Astrocyte (in vitro differentiated cells and primary cell): ENCODE measurements at regions not wholly inside any gene's neighbourhood (a gene's known extent, or its start where the extent isn't known, plus 50 kb on each side); places are given as distances from the start of the nearest gene placed in this dataset.

Experiments used
- DNase-seq: peaks from one replicate; pipeline ENCODE4 v3.0.0-alpha.2; 2010; ENCODE audit warnings: low read depth
- FAIRE-seq: peaks from 2 replicates; lab custom pipeline; 2011; peaks lifted over from hg19 to GRCh38; lab: Jason Lieb, UNC
- H2AFZ ChIP-seq: 2 replicates; pipeline ENCODE4 v1.6.0; 2012; ENCODE audit warnings: low read depth, low read length, inconsistent platforms
- H3K27ac ChIP-seq: 2 replicates; pipeline ENCODE4 v1.5.1; 2011; ENCODE audit warnings: low read depth, low read length, inconsistent platforms
- H3K27me3 ChIP-seq: 2 replicates; pipeline ENCODE4 v1.6.0; 2011; ENCODE audit warnings: low read length, inconsistent platforms; ENCODE audit not compliant: insufficient read depth
- H3K36me3 ChIP-seq: 2 replicates; pipeline ENCODE4 v1.5.1; 2011; ENCODE audit warnings: low read length, inconsistent platforms; ENCODE audit not compliant: insufficient read depth
- H3K4me1 ChIP-seq: 2 replicates; pipeline ENCODE4 v1.5.1; 2011; ENCODE audit warnings: low read length, inconsistent platforms; ENCODE audit not compliant: insufficient read depth
- H3K4me2 ChIP-seq: 2 replicates; pipeline ENCODE4 v1.6.0; 2012; ENCODE audit warnings: low read length, inconsistent platforms
- H3K4me3 ChIP-seq: 2 replicates; pipeline ENCODE4 v1.5.1; 2011; ENCODE audit warnings: low read depth, mild to moderate bottlenecking, low read length, inconsistent platforms; ENCODE audit not compliant: insufficient read depth
- H3K79me2 ChIP-seq: 2 replicates; pipeline ENCODE4 v1.6.0; 2012; ENCODE audit warnings: mild to moderate bottlenecking, low read length, inconsistent platforms; ENCODE audit not compliant: insufficient read depth
- H3K9ac ChIP-seq: 2 replicates; pipeline ENCODE4 v1.6.0; 2012; ENCODE audit warnings: mild to moderate bottlenecking, low read length, inconsistent platforms
- H3K9me3 ChIP-seq: 2 replicates; pipeline ENCODE4 v1.5.1; 2012; ENCODE audit warnings: low read depth, mild to moderate bottlenecking, low read length, inconsistent platforms; ENCODE audit not compliant: insufficient read depth
- H4K20me1 ChIP-seq: 2 replicates; pipeline ENCODE4 v1.6.0; 2012; ENCODE audit warnings: low read length, inconsistent platforms; ENCODE audit not compliant: insufficient read depth
- H3K27ac Mint-ChIP-seq: one replicate; pipeline ENCODE4 v1.8.0; 2021; ENCODE audit warnings: mild to moderate bottlenecking, mixed read lengths; ENCODE audit not compliant: unreplicated experiment
- H3K27me3 Mint-ChIP-seq: one replicate; pipeline ENCODE4 v1.8.0; 2021; ENCODE audit warnings: low read depth, mixed read lengths; ENCODE audit not compliant: unreplicated experiment
- H3K36me3 Mint-ChIP-seq: one replicate; pipeline ENCODE4 v1.8.0; 2021; ENCODE audit warnings: low read depth, mixed read lengths; ENCODE audit not compliant: unreplicated experiment
- H3K4me1 Mint-ChIP-seq: one replicate; pipeline ENCODE4 v1.8.0; 2021; ENCODE audit warnings: low read depth, mixed read lengths; ENCODE audit not compliant: unreplicated experiment
- H3K4me3 Mint-ChIP-seq: one replicate; pipeline ENCODE4 v1.8.0; 2021; ENCODE audit warnings: mild to moderate bottlenecking, moderate library complexity, mixed read lengths; ENCODE audit not compliant: unreplicated experiment
- H3K9me3 Mint-ChIP-seq: one replicate; pipeline ENCODE4 v1.8.0; 2021; ENCODE audit warnings: mild to moderate bottlenecking, mixed read lengths; ENCODE audit not compliant: unreplicated experiment
- CTCF ChIP-seq: IDR thresholded peaks from 2 replicates; pipeline ENCODE4 v1.5.1; 2011; ENCODE audit warnings: low read depth, mild to moderate bottlenecking, inconsistent platforms, low read length, moderate library complexity; ENCODE audit not compliant: insufficient read depth
- EZH2 ChIP-seq: IDR thresholded peaks from 2 replicates; pipeline ENCODE4 v1.6.1; 2012; ENCODE audit warnings: mild to moderate bottlenecking, low read length, inconsistent platforms; ENCODE audit not compliant: insufficient read depth

GRCh38 chr5:7074176-7074575 lies 321.8 kb upstream of the ADCY2 start:
- Mint-ChIP-seq H3K9me3 (no peaks in the 10 kb centered on the region), H3K27ac (no peak overlapping the region), H3K27me3 (peaks cover 3% of the 10 kb centered on the region), H3K4me1 (no peaks in the 10 kb centered on the region), H3K4me3 (no peak overlapping the region), H3K36me3 (no peaks in the 10 kb centered on the region)
- no peak for TF ChIP-seq EZH2
- no peak for TF ChIP-seq CTCF
- no peak overlapping the region for H3K9ac ChIP-seq
- DNase-seq = no peak
- H3K27ac ChIP-seq = no peak overlapping the region
- H3K4me1 ChIP-seq = no peaks in the 10 kb centered on the region
- peaks cover 3% of the 10 kb centered on the region for H3K9me3 ChIP-seq
- H3K4me3 ChIP-seq = no peak overlapping the region
- no peak overlapping the region for H3K4me2 ChIP-seq
- no peaks in the 10 kb centered on the region for H4K20me1 ChIP-seq
- FAIRE-seq = no peak
- no peak overlapping the region for H2AFZ ChIP-seq
- no peaks in the 10 kb centered on the region for H3K79me2 ChIP-seq
- no peaks in the 10 kb centered on the region for H3K27me3 ChIP-seq
- H3K36me3 ChIP-seq = no peaks in the 10 kb centered on the region

- Mint-ChIP-seq H3K4me3 (no peak overlapping the region), H3K27ac (no peak overlapping the region), H3K27me3 (peaks cover 3% of the 10 kb centered on the region), H3K9me3 (no peaks in the 10 kb centered on the region), H3K36me3 (no peaks in the 10 kb centered on the region), H3K4me1 (peaks cover 2% of the 10 kb centered on the region)
- H3K36me3 ChIP-seq = no peaks in the 10 kb centered on the region
- no peak overlapping the region for H3K9ac ChIP-seq
- no peaks in the 10 kb centered on the region for H3K4me1 ChIP-seq
- no peaks in the 10 kb centered on the region for H4K20me1 ChIP-seq
- no peaks in the 10 kb centered on the region for H3K27me3 ChIP-seq
- H3K4me2 ChIP-seq = no peak overlapping the region
- no peak for FAIRE-seq
- H2AFZ ChIP-seq = no peak overlapping the region
- no peaks in the 10 kb centered on the region for H3K79me2 ChIP-seq
- no peak overlapping the region for H3K4me3 ChIP-seq
- no peak overlapping the region for H3K27ac ChIP-seq
- no peak for DNase-seq
- peaks cover 3% of the 10 kb centered on the region for H3K9me3 ChIP-seq
- no peak for TF ChIP-seq CTCF
- no peak for TF ChIP-seq EZH2
These were observed 320.5 kb upstream of the ADCY2 start for GRCh38 chr5:7075470-7075869.

- peaks cover 2% of the 10 kb centered on the region for H3K4me1 Mint-ChIP-seq
- H3K27ac Mint-ChIP-seq = no peak overlapping the region
- no peak overlapping the region for H3K4me2 ChIP-seq
- TF ChIP-seq CTCF = no peak
- no peak overlapping the region for H3K27ac ChIP-seq
- H3K4me3 Mint-ChIP-seq = no peak overlapping the region
- no peak for DNase-seq
- H3K4me1 ChIP-seq = no peaks in the 10 kb centered on the region
- H2AFZ ChIP-seq = no peak overlapping the region
- no peak overlapping the region for H3K9ac ChIP-seq
- H3K9me3 Mint-ChIP-seq = no peaks in the 10 kb centered on the region
- H3K27me3 ChIP-seq = no peaks in the 10 kb centered on the region
- no peak overlapping the region for H3K4me3 ChIP-seq
- H3K36me3 Mint-ChIP-seq = no peaks in the 10 kb centered on the region
- no peak for FAIRE-seq
- H3K79me2 ChIP-seq = no peaks in the 10 kb centered on the region
- H3K36me3 ChIP-seq = no peaks in the 10 kb centered on the region
- H3K27me3 Mint-ChIP-seq = peaks cover 6% of the 10 kb centered on the region
- peaks cover 3% of the 10 kb centered on the region for H3K9me3 ChIP-seq
- no peaks in the 10 kb centered on the region for H4K20me1 ChIP-seq
These were observed 317.8 kb upstream of the ADCY2 start for GRCh38 chr5:7078101-7078500.
